Heart left ventricle (tissue), 16 donors: ENCODE measurements at regions not wholly inside any gene's neighbourhood (a gene's known extent, or its start where the extent isn't known, plus 50 kb on each side); places are given as distances from the start of the nearest gene placed in this dataset.

Source experiments
- ATAC-seq, 4 donors: fragments of 200-7000 bp; cut with Tn5 transposase; one replicate each; pipeline ENCODE4 v1.9.1; 2020 to 2022; ENCODE audit warnings: moderate library complexity in 4 of 4, mild to moderate bottlenecking in 3 of 4, moderate number of reproducible peaks in 1 of 4
- DNase-seq, 5 donors: peaks; one replicate each; pipeline ENCODE4 v3.0.0-alpha.2; 2020
- H3K27ac ChIP-seq, 12 donors: fragments of 200-600 bp; sonication (generic) in 4 of 12; one replicate each; pipeline versions ENCODE4 v1.5.0 to v1.8.0; 2016 to 2022; ENCODE audit warnings: mild to moderate bottlenecking in 2 of 12
- H3K27me3 ChIP-seq, 9 donors: fragments of 200-600 bp; sonication (generic) in 2 of 9; one replicate each; pipeline versions ENCODE4 v1.5.1 to v1.8.0; 2016 to 2022; ENCODE audit warnings: mild to moderate bottlenecking in 3 of 9
- H3K36me3 ChIP-seq, 9 donors: fragments of 200-600 bp; sonication (generic) in 2 of 9; one replicate each; pipeline versions ENCODE4 v1.5.0 to v1.8.0; 2018 to 2022; ENCODE audit warnings: mild to moderate bottlenecking in 2 of 9
- H3K4me1 ChIP-seq, 12 donors: fragments of 200-600 bp; sonication (generic) in 4 of 12; one replicate each; pipeline versions ENCODE4 v1.5.0 to v1.8.0; 2016 to 2022; ENCODE audit warnings: mild to moderate bottlenecking in 3 of 12
- H3K4me3 ChIP-seq, 12 donors: fragments of 200-600 bp; sonication (generic) in 4 of 12; one replicate each; pipeline versions ENCODE4 v1.5.0 to v1.8.0; 2017 to 2022; ENCODE audit warnings: mild to moderate bottlenecking in 9 of 12, moderate library complexity in 4 of 12
- H3K9me3 ChIP-seq, 12 donors: fragments of 200-600 bp; sonication (generic) in 4 of 12; one replicate each; pipeline versions ENCODE4 v1.5.0 to v1.8.0; 2016 to 2022; ENCODE audit warnings: mild to moderate bottlenecking in 1 of 12
- CTCF ChIP-seq, 12 donors: fragments of 200-600 bp; sonication (generic) in 4 of 12; IDR thresholded peaks; one replicate each; pipeline versions ENCODE4 v1.5.0 to v1.8.0; 2018 to 2022; ENCODE audit warnings: antibody characterized with exemption in 12 of 12, mild to moderate bottlenecking in 5 of 12
- POLR2A ChIP-seq, 2 donors: fragments of 450-650 bp; IDR thresholded peaks; one replicate each; pipeline ENCODE4 v1.6.1; 2017; ENCODE audit warnings: antibody characterized with exemption in 2 of 2, mild to moderate bottlenecking in 2 of 2, moderate library complexity in 2 of 2
- WGBS, 4 donors: extraction: QIAGEN DNeasy Blood & Tissue Kit in 2 of 4; methylation state at CpG; one replicate each; pipeline versions ENCODE4 v1.1.5 to v1.1.7; 2013 to 2018; 5-methylcytosine and 5-hydroxymethylcytosine counted together
- intact Hi-C, 10 donors: fragments of 100-400 bp; cut with DNase I; formaldehyde crosslinking; loops; one replicate each; pipeline versions ENCODE4 v1.11.1 to v1.14.2; 2022
- donor health status: ischemic (EF 13 %, LVEDD 7.1; RV severe dilation, severe dysfunction).
- donor health status: healthy with polysubstance abuse.
- donor health status: DM: no; HTN: yes; CAD: no.
- donor health status: DM: no; HTN: no; CAD: no.
- donor health status: ischemic (EF 25% LVEDD 6.9; RV normal size, moderate dysfunction).
- donor health status: ischemic (EF 25% LVEDD 5.7; RV mildly dilated, moderate dysfunction).
- donor health status: healthy.
- donor health status: DM: yes; HTN: yes; CAD: no.
- donor health status: ischemic (EF 35%, LVEDD 5.7; RV mildly dilated, moderate dysfunction).
- donor health status: nonischemic (EF 11% LVEDD 7.7; RV severe dilation, severe dysfunction).
- donor health status: DM: yes; HTN: yes; CAD: no.
- donor health status: PGD.
- donor health status: ischemic (EF 29% LVEDD 5.4; RV normal size, mild dysfunction).
- donor health status: nonischemic (EF 23%, LVEDD 6.1; RV moderate dilation, normal function).

- Histone ChIP-seq H3K27me3 (no peaks in the 10 kb centered on the region), H3K9me3 (peaks cover 0 to 11% (median 0%) of the 10 kb centered on the region in 12 donors), H3K4me1 (no peaks in the 10 kb centered on the region), H3K4me3 (no peak overlapping the region), H3K36me3 (no peaks in the 10 kb centered on the region), H3K27ac (no peak overlapping the region)
- DNase-seq = no peak
- TF ChIP-seq CTCF (IDR thresholded peaks at IDR 0.05) = no peak
- no peak for TF ChIP-seq POLR2A (IDR thresholded peaks at IDR 0.05)
- intact Hi-C loops = no loop called here
- WGBS, 4 donors = 75 to 85% (median 82%) methylated on average over 1 of the region's 1 CpG
- ATAC-seq = no peak
These were observed 808.6 kb upstream of the RAG2 start for GRCh38 chr11:37406651-37407050.

GRCh38 chr11:37404231-37404630, 806.2 kb upstream of the RAG2 start:
- 62 to 77% (median 68%) methylated on average over 2 of the region's 2 CpGs for WGBS, 4 donors
- no peak for DNase-seq
- H3K9me3 ChIP-seq = peaks cover 0 to 11% (median 0%) of the 10 kb centered on the region in 12 donors
- H3K36me3 ChIP-seq = no peaks in the 10 kb centered on the region
- H3K27me3 ChIP-seq = no peaks in the 10 kb centered on the region
- H3K27ac ChIP-seq = no peak overlapping the region
- H3K4me1 ChIP-seq = no peaks in the 10 kb centered on the region
- TF ChIP-seq CTCF (IDR thresholded peaks at IDR 0.05) = no peak
- TF ChIP-seq POLR2A (IDR thresholded peaks at IDR 0.05) = no peak
- intact Hi-C loops = no loop called here
- no peak overlapping the region for H3K4me3 ChIP-seq
- ATAC-seq = no peak

- Histone ChIP-seq H3K27ac (no peak overlapping the region), H3K27me3 (no peaks in the 10 kb centered on the region), H3K4me3 (no peak overlapping the region), H3K9me3 (peaks cover 0 to 5% (median 0%) of the 10 kb centered on the region in 12 donors), H3K36me3 (no peaks in the 10 kb centered on the region), H3K4me1 (no peaks in the 10 kb centered on the region)
- intact Hi-C loops = no loop called here
- TF ChIP-seq CTCF (IDR thresholded peaks at IDR 0.05) = no peak
- TF ChIP-seq POLR2A (IDR thresholded peaks at IDR 0.05) = no peak
- WGBS, 4 donors = 70 to 82% (median 80%) methylated on average over 1 of the region's 1 CpG
- no peak for DNase-seq
- ATAC-seq = no peak
These were observed 804.6 kb upstream of the RAG2 start for GRCh38 chr11:37402663-37403062.

- Histone ChIP-seq H3K36me3 (no peaks in the 10 kb centered on the region), H3K27me3 (no peaks in the 10 kb centered on the region), H3K9me3 (peaks cover 0 to 48% (median 26%) of the 10 kb centered on the region in 12 donors), H3K4me1 (no peaks in the 10 kb centered on the region), H3K4me3 (no peak overlapping the region), H3K27ac (no peak overlapping the region)
- ATAC-seq (no peak), DNase-seq (no peak)
- TF ChIP-seq CTCF (IDR thresholded peaks at IDR 0.05) (no peak), POLR2A (IDR thresholded peaks at IDR 0.05) (no peak)
- 33 to 56% (median 39%) methylated on average over 1 of the region's 1 CpG for WGBS, 4 donors
- intact Hi-C loops = loop anchor here in 1 of 10 donors (10.0 kb wide), 1 partner anchor 60 kb away; no protein-coding TSS in a partner anchor
These were observed 796.3 kb upstream of the RAG2 start for GRCh38 chr11:37394236-37394870.
